Dedifferentiated amniotic fluid mesenchymal stem cell (primary cell): ENCODE measurements at regions not wholly inside any gene's neighbourhood (a gene's known extent, or its start where the extent isn't known, plus 50 kb on each side); places are given as distances from the start of the nearest gene placed in this dataset.
"Not testable (repeated sequence)": the region's sequence is repeated elsewhere in the genome, so short reads cannot be mapped to it uniquely, and the experiment has no call there.

ENCODE experiments used
- DNase-seq: peaks from one replicate; pipeline ENCODE4 v3.0.0-alpha.2; 2016; ENCODE audit errors: extremely low spot score

GRCh38 chr17:70320673-70321345, 151.5 kb downstream of the KCNJ2 start:
- DNase-seq: no peak

GRCh38 chr17:70321352-70321751, 152.0 kb downstream of the KCNJ2 start:
- no peak for DNase-seq

- DNase-seq: no peak
Measured at GRCh38 chr17:70323269-70323668, 153.9 kb downstream of the KCNJ2 start.

- no peak for DNase-seq
Measured at GRCh38 chr17:70324031-70324430, 154.7 kb downstream of the KCNJ2 start.

GRCh38 chr17:70327279-70327678, 157.9 kb downstream of the KCNJ2 start:
- no peak for DNase-seq

- DNase-seq: no peak
Measured at GRCh38 chr17:70327723-70328122, 158.4 kb downstream of the KCNJ2 start.

- DNase-seq: no peak
Measured at GRCh38 chr17:70329721-70330120, 160.4 kb downstream of the KCNJ2 start.

GRCh38 chr17:70331066-70331465, 161.7 kb downstream of the KCNJ2 start:
- not testable (repeated sequence) for DNase-seq

GRCh38 chr17:70332356-70333210, 163.3 kb downstream of the KCNJ2 start:
- DNase-seq: no peak

GRCh38 chr17:70336411-70336810, 167.1 kb downstream of the KCNJ2 start:
- DNase-seq: no peak

GRCh38 chr17:70338946-70339354, 169.6 kb downstream of the KCNJ2 start:
- no peak for DNase-seq

GRCh38 chr17:70343114-70343513, 173.8 kb downstream of the KCNJ2 start:
- DNase-seq: no peak

- DNase-seq: no peak
Measured at GRCh38 chr17:70344386-70345060, 175.2 kb downstream of the KCNJ2 start.

- DNase-seq: no peak
Measured at GRCh38 chr17:70345061-70345460, 175.7 kb downstream of the KCNJ2 start.

- DNase-seq: no peak
Measured at GRCh38 chr17:70352834-70353233, 183.5 kb downstream of the KCNJ2 start.

GRCh38 chr17:70353408-70354092, 184.2 kb downstream of the KCNJ2 start:
- DNase-seq: no peak

GRCh38 chr17:70355185-70355584, 185.9 kb downstream of the KCNJ2 start:
- no peak for DNase-seq

GRCh38 chr17:70357190-70357589, 187.9 kb downstream of the KCNJ2 start:
- DNase-seq: no peak

- DNase-seq: no peak
Measured at GRCh38 chr17:70365091-70365583, 195.8 kb downstream of the KCNJ2 start.

- no peak for DNase-seq
Measured at GRCh38 chr17:70366386-70366785, 197.1 kb downstream of the KCNJ2 start.

- DNase-seq: no peak
Measured at GRCh38 chr17:70368011-70368410, 198.7 kb downstream of the KCNJ2 start.

GRCh38 chr17:70369391-70369790, 200.1 kb downstream of the KCNJ2 start:
- no peak for DNase-seq
